Activated CD4-positive, alpha-beta T cell treated with anti-CD3 and anti-CD28 coated beads for 24 hours (primary cell): ENCODE measurements at regions not wholly inside any gene's neighbourhood (a gene's known extent, or its start where the extent isn't known, plus 50 kb on each side); places are given as distances from the start of the nearest gene placed in this dataset.
"Not testable (repeated sequence)": the region's sequence is repeated elsewhere in the genome, so short reads cannot be mapped to it uniquely, and the experiment has no call there.

Source experiments
- DNase-seq, 2 donors: peaks; one replicate each; pipeline ENCODE4 v3.0.0-alpha.2; 2020; ENCODE audit warnings: low read depth in 2 of 2

GRCh38 chr1:120614931-120615639, 108.7 kb upstream of the NBPF26 start:
- DNase-seq: not testable (repeated sequence)

DNA sequence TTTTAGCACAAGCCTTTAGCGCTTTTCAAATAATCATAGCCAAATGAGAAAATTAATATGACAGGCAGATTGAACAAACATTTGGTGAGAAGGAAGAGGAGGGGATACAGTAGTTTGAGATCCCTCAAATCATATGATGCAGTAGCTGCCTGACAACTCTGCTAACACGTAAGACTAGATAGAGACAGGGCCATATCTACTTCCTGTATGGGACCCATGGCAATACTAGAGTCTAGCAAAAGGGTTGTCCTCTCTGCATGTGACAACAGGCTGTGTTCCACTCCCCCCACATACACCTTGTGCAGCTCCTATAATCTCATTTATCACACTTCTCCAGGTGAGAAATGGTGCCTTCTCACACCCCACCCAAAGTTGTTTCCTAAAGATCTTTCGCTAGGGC, 106.3 kb upstream of the NBPF26 start:
- not testable (repeated sequence) for DNase-seq

DNA sequence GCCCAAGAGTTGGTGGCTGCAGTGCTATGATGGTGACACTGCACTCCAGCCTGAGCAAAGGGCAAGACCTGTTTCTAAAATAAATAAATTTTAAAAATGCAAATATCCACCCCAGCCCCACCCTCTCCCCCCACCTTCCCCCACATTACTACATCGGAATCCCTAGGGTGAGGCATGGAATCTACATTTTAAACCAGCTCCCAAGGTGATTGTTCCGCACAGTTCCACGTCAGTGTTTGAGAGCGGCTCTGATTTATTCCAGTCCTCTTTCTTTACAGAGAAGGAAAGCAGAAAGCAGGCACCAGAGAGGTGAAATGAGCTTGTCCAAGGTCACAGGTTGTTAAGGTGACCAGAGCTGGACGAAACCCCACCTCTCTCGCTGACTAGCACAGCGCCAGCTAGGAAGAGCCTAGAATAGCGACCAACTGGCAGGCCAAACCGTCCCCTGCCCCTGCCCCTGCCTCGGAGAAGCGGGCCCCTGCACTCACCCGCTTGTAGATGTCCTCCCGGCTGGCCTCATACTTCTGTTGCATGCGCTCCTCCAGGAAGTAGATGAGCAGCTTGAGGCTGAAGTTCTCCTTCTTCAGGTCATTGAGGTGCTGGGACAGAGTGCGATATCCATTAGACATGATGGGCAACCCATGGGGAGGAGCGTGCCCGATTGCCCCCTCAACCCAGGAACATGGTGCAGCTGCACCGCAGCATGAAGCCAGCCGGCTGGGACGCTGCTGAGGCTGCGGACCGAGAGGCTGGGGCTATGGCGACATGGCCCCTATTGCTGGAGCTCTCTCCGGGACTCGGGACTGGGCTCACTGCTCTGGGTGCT, 103.7 kb upstream of the NBPF26 start:
- DNase-seq: not testable (repeated sequence)

DNA sequence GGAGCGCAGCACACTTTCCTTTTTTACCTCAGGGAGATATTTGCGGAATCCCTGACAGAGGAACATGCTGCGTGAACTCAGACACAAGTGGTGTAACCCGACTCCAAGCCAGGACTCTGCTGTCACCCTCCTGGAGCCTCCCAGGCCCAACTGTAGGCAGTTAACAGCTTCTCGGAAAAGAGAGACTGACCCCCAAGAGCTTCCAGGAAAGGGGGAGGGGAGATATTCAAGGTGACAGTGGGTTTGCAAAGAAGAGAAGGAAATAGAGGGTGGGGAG, 103.1 kb upstream of the NBPF26 start:
- DNase-seq: not testable (repeated sequence)

GRCh38 chr1:120621278-120621677, 102.5 kb upstream of the NBPF26 start:
- not testable (repeated sequence) for DNase-seq

- DNase-seq: not testable (repeated sequence)
Measured at GRCh38 chr1:120623539-120623938, 100.2 kb upstream of the NBPF26 start.

- DNase-seq: not testable (repeated sequence)
Measured at GRCh38 chr1:120624565-120625064, 99.1 kb upstream of the NBPF26 start.

DNA sequence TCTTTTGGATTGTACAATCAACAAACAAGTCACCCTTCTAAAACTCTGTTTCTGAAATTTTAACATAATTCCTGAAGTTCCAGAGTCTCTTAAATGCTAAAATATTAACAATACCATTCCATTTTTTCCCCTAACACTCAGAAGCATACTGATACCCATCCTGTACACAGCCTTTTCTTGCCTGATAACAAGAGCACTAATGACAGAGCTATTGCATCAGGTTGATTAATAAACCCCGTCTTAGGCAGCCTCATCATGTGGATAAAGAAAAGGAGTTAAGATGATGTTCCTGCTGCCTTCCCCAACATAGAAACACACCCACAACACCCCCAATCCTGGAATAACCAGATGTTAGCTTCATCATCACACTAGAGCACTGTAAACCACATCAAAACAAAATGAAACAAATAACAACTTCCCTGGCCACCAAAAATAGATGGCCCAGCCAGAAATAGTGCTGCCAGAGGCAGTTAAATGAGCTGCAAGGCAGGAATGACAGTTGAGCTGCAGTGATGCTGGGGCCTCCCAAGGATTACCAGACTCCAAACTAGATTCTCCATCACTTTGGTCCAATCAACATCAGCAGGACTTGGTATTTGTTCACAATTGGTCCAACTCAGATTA, 93.8 kb upstream of the NBPF26 start:
- not testable (repeated sequence) for DNase-seq

GRCh38 chr1:120634816-120635806, 88.6 kb upstream of the NBPF26 start:
- DNase-seq: not testable (repeated sequence)

- not testable (repeated sequence) for DNase-seq
Measured at GRCh38 chr1:120640261-120641013, 83.3 kb upstream of the NBPF26 start.

DNA sequence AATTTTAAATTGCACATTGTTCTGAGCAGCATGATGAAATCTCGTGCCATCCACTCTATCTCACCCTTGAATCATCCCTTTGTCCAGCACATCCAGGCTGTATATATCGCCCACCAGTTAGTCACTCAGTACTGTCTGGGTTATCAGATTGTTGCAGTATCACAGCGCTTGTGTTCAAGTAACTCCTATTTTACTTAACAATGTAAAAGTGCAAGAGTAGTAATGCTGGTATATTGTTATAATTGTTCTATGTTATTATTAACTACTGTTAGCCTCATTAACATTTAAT, 82.8 kb upstream of the NBPF26 start:
- DNase-seq: not testable (repeated sequence)

GRCh38 chr1:120647182-120647581, 76.6 kb upstream of the NBPF26 start:
- DNase-seq: not testable (repeated sequence)

DNA sequence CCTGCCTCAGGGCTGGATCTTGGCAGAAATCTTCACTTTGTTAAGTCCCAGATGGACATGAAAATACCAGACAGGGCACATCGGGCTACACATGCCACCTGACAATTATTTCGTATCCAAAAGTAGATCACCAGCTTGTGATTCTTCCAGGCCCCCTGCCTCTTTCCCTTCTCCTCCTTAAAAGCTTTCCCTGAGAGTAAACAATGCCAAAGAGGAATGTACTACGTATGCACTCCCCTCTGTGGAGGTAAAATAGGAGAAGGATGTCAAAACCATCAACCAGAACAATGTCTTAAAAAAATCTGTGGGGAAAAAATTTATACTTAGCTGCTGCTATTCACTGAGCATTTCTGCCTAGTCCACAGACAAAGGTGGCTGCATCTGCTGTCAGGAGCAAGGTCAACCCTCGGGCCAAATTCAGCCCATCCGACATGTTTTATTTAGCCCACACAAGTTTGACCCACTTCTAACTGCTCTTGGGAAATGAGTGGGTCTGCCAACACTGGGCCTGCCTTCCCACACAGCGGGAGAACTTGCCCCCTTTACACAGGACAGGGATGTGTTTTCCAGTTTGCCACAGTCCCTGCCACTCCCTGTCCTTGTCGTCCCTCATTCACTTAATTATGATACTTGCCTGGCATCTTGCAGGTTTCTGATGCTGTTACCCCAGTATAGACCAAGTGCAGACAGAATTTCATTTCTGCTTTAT, 74.7 kb upstream of the NBPF26 start:
- DNase-seq: not testable (repeated sequence)

DNA sequence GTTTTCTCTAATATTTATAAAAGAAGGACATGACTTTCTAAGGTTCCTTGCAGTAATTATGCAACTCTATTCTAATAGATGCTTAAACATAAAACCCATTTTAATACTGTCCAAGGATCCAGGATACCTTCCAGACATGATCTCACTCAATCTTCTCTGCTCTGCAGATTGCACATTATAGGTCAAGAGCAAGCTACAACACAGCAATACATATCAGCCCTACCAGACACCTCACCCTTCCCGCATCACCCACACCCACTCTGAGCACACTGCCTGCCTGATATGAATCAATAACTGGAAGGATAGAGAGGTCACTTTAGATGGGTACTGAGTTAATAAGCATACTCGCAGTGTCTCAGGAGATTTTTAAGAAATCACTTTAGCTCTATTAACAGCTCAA, 74.0 kb upstream of the NBPF26 start:
- DNase-seq: not testable (repeated sequence)

GRCh38 chr1:120654114-120654513, 69.6 kb upstream of the NBPF26 start:
- DNase-seq: not testable (repeated sequence)

- DNase-seq: not testable (repeated sequence)
Measured at GRCh38 chr1:120655394-120655793, 68.4 kb upstream of the NBPF26 start.

DNA sequence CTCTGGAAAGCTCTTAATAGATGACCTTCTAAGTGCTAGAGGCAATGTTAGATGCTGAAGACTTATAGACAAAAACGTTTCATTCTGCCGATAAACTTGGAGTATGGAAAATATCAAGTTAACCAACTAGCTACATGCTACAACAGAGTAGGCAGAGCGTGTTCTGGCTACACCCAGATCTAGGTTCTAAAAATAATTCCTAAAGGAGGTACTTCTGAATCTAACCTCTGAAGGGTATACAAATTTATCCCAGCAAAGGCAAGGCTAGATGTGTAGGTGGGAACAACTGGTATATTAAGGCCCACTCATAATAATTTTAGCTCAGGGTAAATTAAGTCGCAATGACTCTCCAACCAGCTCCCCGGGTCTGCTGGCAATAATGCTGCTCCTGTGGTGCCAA, 67.6 kb upstream of the NBPF26 start:
- DNase-seq: not testable (repeated sequence)

- DNase-seq: not testable (repeated sequence)
Measured at GRCh38 chr1:120657804-120658203, 65.9 kb upstream of the NBPF26 start.

- DNase-seq: not testable (repeated sequence)
Measured at GRCh38 chr1:120658622-120659021, 65.1 kb upstream of the NBPF26 start.

GRCh38 chr1:120659133-120659532, 64.6 kb upstream of the NBPF26 start:
- not testable (repeated sequence) for DNase-seq
